ENCODE measurements at regions not wholly inside any gene's neighbourhood (a gene's known extent, or its start where the extent isn't known, plus 50 kb on each side); places are given as distances from the start of the nearest gene placed in this dataset.

- no peaks in the 10 kb centered on the region for H3K9me3 ChIP-seq (ENCODE audit: severe bottlenecking)
- DNase-seq, result no peak
These were observed 186.2 kb downstream of the ACER2 start for GRCh38 chr9:19595003-19595402.

DNA sequence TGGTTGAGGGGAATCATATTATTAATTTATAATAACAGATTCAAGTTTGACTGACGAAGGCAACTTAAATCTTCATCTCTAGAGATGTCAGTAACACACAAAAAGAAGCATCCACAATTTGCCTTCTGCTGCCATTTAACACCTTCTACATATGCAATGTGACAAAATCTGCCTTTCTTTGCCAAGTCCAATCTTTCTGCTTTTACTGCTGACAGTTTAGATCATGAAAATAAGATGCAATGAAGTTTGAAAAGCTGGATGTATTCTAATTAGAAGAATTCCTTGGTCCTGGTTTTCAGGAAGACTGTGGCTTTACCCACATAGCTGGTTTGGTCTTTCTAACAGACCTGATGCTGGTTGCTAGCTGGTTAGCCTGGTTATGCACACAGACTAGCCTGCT, 178.9 kb downstream of the ACER2 start:
- no peak overlapping the region for H3K4me3 ChIP-seq (ENCODE audit: low read depth, low read length)
- H3K36me3 ChIP-seq, result no peaks in the 10 kb centered on the region
- H3K9me3 ChIP-seq (ENCODE audit: severe bottlenecking), result no peaks in the 10 kb centered on the region
- no peak for TF ChIP-seq CTCF (IDR thresholded peaks at IDR 0.05; ENCODE audit: low read depth, low read length)
- no peak overlapping the region for H3K27ac ChIP-seq
- H3K27me3 ChIP-seq (ENCODE audit: insufficient read depth, low read depth, severe bottlenecking), result no peaks in the 10 kb centered on the region
- DNase-seq, result no peak

More at GRCh38 chr9:19595003-19595402, 186.2 kb downstream of the ACER2 start:
- TF ChIP-seq CTCF (IDR thresholded peaks at IDR 0.05; ENCODE audit: low read depth, low read length), result no peak
- H3K36me3 ChIP-seq, result no peaks in the 10 kb centered on the region
- H3K4me3 ChIP-seq (ENCODE audit: low read depth, low read length), result no peak overlapping the region
- no peak overlapping the region for H3K27ac ChIP-seq
- H3K27me3 ChIP-seq (ENCODE audit: insufficient read depth, low read depth, severe bottlenecking), result no peaks in the 10 kb centered on the region

- DNase-seq, result no peak
- Histone ChIP-seq H3K9me3 (ENCODE audit: severe bottlenecking) (no peaks in the 10 kb centered on the region), H3K4me3 (ENCODE audit: low read depth, low read length) (no peak overlapping the region), H3K36me3 (no peaks in the 10 kb centered on the region), H3K27ac (no peak overlapping the region), H3K27me3 (ENCODE audit: insufficient read depth, low read depth, severe bottlenecking) (no peaks in the 10 kb centered on the region)
- TF ChIP-seq CTCF (IDR thresholded peaks at IDR 0.05; ENCODE audit: low read depth, low read length), result peak; percentile 35; the same call in 1 of the 2 replicates
These were observed 175.1 kb downstream of the ACER2 start for GRCh38 chr9:19583890-19584289.

- no peak for TF ChIP-seq CTCF (IDR thresholded peaks at IDR 0.05; ENCODE audit: low read depth, low read length)
- DNase-seq, result no peak
- H3K36me3 ChIP-seq, result no peaks in the 10 kb centered on the region
- no peaks in the 10 kb centered on the region for H3K9me3 ChIP-seq (ENCODE audit: severe bottlenecking)
- no peaks in the 10 kb centered on the region for H3K27me3 ChIP-seq (ENCODE audit: insufficient read depth, low read depth, severe bottlenecking)
- H3K27ac ChIP-seq, result no peak overlapping the region
- no peak overlapping the region for H3K4me3 ChIP-seq (ENCODE audit: low read depth, low read length)
These were observed 168.6 kb downstream of the ACER2 start for GRCh38 chr9:19577411-19577810.

- no peak for DNase-seq
- Histone ChIP-seq H3K27ac (no peak overlapping the region), H3K9me3 (ENCODE audit: severe bottlenecking) (no peaks in the 10 kb centered on the region), H3K27me3 (ENCODE audit: insufficient read depth, low read depth, severe bottlenecking) (no peaks in the 10 kb centered on the region), H3K4me3 (ENCODE audit: low read depth, low read length) (no peak overlapping the region), H3K36me3 (no peaks in the 10 kb centered on the region)
- no peak for TF ChIP-seq CTCF (IDR thresholded peaks at IDR 0.05; ENCODE audit: low read depth, low read length)
These were observed 160.1 kb downstream of the ACER2 start for GRCh38 chr9:19568946-19569345.

GRCh38 chr9:19564396-19565061, 155.7 kb downstream of the ACER2 start:
- Histone ChIP-seq H3K27me3 (ENCODE audit: insufficient read depth, low read depth, severe bottlenecking) (no peaks in the 10 kb centered on the region), H3K36me3 (no peaks in the 10 kb centered on the region), H3K9me3 (ENCODE audit: severe bottlenecking) (no peaks in the 10 kb centered on the region), H3K4me3 (ENCODE audit: low read depth, low read length) (no peak overlapping the region), H3K27ac (no peak overlapping the region)
- no peak for TF ChIP-seq CTCF (IDR thresholded peaks at IDR 0.05; ENCODE audit: low read depth, low read length)
- DNase-seq, result no peak

All from WERI-Rb-1 (cell line).